OCI-LY7 (cell line): ENCODE measurements at regions not wholly inside any gene's neighbourhood (a gene's known extent, or its start where the extent isn't known, plus 50 kb on each side); places are given as distances from the start of the nearest gene placed in this dataset.

Source experiments
- EZH2phosphoT487 ChIP-seq: fragments of 200-600 bp; sonication (generic); IDR thresholded peaks from 2 replicates; pipeline ENCODE4 v1.6.1; 2018; ENCODE audit warnings: low read depth, borderline replicate concordance, mild to moderate bottlenecking, mixed run types, antibody characterized with exemption, low read length, moderate library complexity, mixed read lengths
- TF ChIP-seq, protein P1 (sequence below): fragments of 200-600 bp; sonication (generic); conservative IDR thresholded peaks from 2 replicates; pipeline ENCODE4 v1.5.1; 2014; ENCODE audit warnings: mild to moderate bottlenecking, antibody characterized with exemption, low read length, moderate library complexity, mixed read lengths

DNA sequence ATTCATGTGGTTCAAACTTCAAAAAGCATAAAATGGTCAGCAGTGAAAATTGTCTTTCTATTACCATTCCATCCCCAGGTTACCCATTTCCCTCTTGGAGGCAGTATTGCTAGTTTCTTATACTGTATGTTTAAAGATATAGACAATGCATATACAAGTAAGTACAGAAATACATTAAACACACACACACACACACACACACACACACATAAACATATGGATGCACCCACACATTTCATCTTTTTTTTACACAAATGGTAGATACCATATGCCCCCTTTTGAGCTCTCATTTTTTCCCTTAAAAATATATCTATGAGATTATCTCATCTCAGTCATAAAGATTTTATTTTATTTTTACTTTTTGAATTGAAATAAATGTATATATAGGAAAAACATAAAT is 79.7 kb downstream of the NEUROD6 start:
- TF ChIP-seq, protein P1, sequence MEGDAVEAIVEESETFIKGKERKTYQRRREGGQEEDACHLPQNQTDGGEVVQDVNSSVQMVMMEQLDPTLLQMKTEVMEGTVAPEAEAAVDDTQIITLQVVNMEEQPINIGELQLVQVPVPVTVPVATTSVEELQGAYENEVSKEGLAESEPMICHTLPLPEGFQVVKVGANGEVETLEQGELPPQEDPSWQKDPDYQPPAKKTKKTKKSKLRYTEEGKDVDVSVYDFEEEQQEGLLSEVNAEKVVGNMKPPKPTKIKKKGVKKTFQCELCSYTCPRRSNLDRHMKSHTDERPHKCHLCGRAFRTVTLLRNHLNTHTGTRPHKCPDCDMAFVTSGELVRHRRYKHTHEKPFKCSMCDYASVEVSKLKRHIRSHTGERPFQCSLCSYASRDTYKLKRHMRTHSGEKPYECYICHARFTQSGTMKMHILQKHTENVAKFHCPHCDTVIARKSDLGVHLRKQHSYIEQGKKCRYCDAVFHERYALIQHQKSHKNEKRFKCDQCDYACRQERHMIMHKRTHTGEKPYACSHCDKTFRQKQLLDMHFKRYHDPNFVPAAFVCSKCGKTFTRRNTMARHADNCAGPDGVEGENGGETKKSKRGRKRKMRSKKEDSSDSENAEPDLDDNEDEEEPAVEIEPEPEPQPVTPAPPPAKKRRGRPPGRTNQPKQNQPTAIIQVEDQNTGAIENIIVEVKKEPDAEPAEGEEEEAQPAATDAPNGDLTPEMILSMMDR: no peak
- TF ChIP-seq EZH2phosphoT487: no peak
